ENCODE measurements at regions not wholly inside any gene's neighbourhood (a gene's known extent, or its start where the extent isn't known, plus 50 kb on each side); places are given as distances from the start of the nearest gene placed in this dataset.

DNA sequence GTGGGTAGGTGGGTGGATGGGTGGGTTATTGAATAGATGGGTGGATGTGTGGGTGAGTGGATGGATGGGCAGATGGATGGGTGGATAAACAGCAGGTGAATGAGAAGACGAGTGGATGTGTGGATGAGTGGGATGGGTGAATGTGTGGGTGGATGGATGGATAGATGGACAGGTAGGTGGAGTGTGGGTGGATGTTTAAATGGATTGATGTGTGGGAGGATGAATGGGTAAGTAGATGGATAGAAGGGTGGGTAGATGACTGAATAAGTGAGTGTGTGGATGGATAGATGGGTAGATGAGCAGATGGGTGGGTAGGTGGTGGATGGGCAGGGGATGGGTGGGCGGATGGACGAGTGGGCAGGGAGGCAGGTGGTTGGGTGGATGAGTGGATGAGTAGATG is 397.6 kb upstream of the IRX4 start:
- in situ Hi-C loops (cut with HindIII; ENCODE audit: low pct_ligation_motif_present, low sequenced_read_pairs): no loop called here
- Histone ChIP-seq H3K27me3 (replicated peaks) (no peaks in the 10 kb centered on the region), H3K4me3 (ENCODE audit: low read depth, low read length) (no peak overlapping the region), H3K27ac (no peak overlapping the region), H3K36me3 (replicated peaks) (no peaks in the 10 kb centered on the region)
- DNase-seq: no peak
- TF ChIP-seq, protein P1, sequence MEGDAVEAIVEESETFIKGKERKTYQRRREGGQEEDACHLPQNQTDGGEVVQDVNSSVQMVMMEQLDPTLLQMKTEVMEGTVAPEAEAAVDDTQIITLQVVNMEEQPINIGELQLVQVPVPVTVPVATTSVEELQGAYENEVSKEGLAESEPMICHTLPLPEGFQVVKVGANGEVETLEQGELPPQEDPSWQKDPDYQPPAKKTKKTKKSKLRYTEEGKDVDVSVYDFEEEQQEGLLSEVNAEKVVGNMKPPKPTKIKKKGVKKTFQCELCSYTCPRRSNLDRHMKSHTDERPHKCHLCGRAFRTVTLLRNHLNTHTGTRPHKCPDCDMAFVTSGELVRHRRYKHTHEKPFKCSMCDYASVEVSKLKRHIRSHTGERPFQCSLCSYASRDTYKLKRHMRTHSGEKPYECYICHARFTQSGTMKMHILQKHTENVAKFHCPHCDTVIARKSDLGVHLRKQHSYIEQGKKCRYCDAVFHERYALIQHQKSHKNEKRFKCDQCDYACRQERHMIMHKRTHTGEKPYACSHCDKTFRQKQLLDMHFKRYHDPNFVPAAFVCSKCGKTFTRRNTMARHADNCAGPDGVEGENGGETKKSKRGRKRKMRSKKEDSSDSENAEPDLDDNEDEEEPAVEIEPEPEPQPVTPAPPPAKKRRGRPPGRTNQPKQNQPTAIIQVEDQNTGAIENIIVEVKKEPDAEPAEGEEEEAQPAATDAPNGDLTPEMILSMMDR (IDR thresholded peaks at IDR 0.05; ENCODE audit: low read depth, low read length, missing control alignments): no peak

DNA sequence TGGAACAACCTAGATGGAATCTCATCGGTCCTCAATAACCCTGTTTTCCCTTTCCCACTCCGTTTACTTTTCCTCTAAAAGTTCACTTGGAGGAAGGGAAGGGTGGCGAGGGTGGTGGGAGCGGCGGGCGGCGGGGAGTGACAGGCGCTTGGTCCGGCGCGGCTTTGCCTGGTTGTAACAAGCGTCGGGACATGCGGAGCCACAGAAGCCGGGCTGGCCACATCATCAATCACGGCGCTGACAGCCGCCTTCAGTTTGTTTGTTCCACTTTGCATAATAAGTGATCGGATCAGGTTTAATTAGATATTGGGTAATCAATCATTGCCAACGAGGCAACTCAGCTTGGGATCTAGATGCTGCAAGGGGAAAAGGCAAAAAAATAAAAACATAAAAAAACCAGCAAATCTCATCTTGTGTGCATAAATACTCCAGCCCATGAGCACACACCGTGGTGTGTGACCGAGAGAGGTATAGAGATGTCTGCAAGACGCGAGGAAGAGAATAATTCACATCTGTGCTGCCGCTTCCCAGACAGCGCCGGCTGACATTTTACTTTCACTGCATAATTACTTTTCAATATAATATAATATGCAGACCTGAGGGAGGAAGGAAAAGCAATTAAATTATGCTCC is 396.2 kb upstream of the IRX4 start:
- TF ChIP-seq, protein P1 (IDR thresholded peaks at IDR 0.05; ENCODE audit: low read depth, low read length, missing control alignments): no peak
- Histone ChIP-seq H3K36me3 (replicated peaks) (no peaks in the 10 kb centered on the region), H3K27me3 (replicated peaks) (no peaks in the 10 kb centered on the region), H3K4me3 (ENCODE audit: low read depth, low read length) (no peak overlapping the region), H3K27ac (no peak overlapping the region)
- in situ Hi-C loops (cut with HindIII; ENCODE audit: low pct_ligation_motif_present, low sequenced_read_pairs): no loop called here
- DNase-seq: no peak

DNA sequence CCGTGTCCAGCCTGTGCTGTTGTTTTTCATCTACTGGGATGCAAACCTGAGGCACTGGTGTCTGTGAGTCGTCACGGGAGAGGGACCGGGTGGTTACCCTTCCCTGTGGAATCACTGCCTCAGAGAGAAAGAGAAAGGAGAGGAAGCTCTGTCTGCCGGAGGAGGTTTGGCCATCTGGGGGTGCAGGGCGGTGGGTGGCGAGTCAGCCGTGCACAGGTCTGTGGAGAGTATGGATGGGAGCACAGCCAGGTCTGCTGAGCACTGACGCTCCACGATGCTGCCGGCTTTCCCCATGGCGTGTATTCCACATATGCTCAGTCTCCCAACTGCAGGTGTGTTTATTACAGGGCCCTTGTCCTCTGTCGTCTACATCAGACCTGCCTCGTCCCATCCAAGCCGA is 395.2 kb upstream of the IRX4 start:
- Histone ChIP-seq H3K36me3 (replicated peaks) (no peaks in the 10 kb centered on the region), H3K4me3 (ENCODE audit: low read depth, low read length) (no peak overlapping the region), H3K27ac (no peak overlapping the region), H3K27me3 (replicated peaks) (no peaks in the 10 kb centered on the region)
- TF ChIP-seq, protein P1 (IDR thresholded peaks at IDR 0.05; ENCODE audit: low read depth, low read length, missing control alignments): no peak
- in situ Hi-C loops (cut with HindIII; ENCODE audit: low pct_ligation_motif_present, low sequenced_read_pairs): no loop called here
- DNase-seq: no peak

DNA sequence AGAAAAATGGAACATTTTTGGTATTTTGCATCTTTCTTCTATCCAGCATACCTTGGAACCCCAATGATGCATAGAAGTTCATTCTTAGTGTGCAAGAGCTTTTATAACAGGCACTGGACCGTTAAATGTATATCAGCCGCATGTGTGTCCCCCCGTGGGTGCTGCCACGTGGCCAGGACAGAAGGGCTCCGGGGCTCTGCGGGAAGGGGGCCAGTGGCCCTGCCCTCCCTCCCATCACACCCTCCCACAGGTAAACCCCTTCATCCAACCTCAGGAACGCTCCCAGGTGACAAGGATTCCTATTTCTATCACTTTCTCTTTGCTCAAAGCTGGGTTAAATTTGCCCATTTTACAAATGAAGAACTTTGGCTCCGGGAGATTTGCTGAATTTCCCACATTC is 393.4 kb upstream of the IRX4 start:
- DNase-seq: no peak
- TF ChIP-seq, protein P1 (IDR thresholded peaks at IDR 0.05; ENCODE audit: low read depth, low read length, missing control alignments): no peak
- H3K36me3 ChIP-seq (replicated peaks): no peaks in the 10 kb centered on the region
- in situ Hi-C loops (cut with HindIII; ENCODE audit: low pct_ligation_motif_present, low sequenced_read_pairs): no loop called here
- H3K27me3 ChIP-seq (replicated peaks): no peaks in the 10 kb centered on the region
- H3K4me3 ChIP-seq (ENCODE audit: low read depth, low read length): no peak overlapping the region
- no peak overlapping the region for H3K27ac ChIP-seq

DNA sequence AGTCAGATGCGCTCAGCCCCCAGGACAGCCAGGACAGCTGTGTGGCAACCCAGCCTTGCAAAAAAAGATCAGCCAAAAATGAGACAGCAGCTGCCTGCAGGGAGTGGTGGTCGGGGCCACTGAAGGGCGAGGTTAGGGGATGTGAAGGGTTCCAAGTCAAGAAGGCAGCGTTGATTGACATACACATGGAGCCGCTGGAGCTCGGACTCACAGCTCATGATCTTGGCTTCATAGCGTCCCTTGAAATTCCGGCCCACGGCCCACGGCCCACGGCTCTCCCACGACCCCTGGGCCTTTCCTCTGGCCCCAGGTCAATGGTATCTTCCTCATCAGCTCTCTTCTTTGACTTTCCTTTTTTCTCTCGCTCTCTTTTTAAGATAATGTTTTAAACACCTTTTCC is 390.0 kb upstream of the IRX4 start:
- DNase-seq: no peak
- in situ Hi-C loops (cut with HindIII; ENCODE audit: low pct_ligation_motif_present, low sequenced_read_pairs): no loop called here
- Histone ChIP-seq H3K27ac (no peak overlapping the region), H3K27me3 (replicated peaks) (no peaks in the 10 kb centered on the region), H3K36me3 (replicated peaks) (no peaks in the 10 kb centered on the region), H3K4me3 (ENCODE audit: low read depth, low read length) (no peak overlapping the region)
- TF ChIP-seq, protein P1 (IDR thresholded peaks at IDR 0.05; ENCODE audit: low read depth, low read length, missing control alignments): no peak

DNA sequence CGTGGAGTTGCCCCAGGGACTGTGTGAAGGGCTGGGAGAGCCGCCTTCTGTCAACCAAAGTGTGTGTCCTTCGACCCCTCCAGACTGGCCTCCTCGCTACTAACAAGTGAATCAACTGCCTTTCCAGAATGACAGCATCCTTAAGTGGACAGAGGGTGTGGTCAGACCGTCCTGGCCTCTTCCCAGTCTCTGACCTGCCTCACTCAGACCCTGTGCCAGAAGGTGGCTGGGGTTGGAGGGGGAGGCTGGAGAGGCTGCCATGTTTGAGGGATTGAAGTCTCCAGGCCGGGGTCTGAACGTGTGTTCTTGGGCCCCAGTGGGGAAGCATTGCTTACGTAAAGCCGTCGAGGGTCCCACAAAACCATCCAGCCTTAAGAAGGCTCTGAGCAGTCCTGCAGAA is 389.3 kb upstream of the IRX4 start:
- DNase-seq: no peak
- TF ChIP-seq, protein P1 (IDR thresholded peaks at IDR 0.05; ENCODE audit: low read depth, low read length, missing control alignments): no peak
- H3K27ac ChIP-seq: no peak overlapping the region
- H3K36me3 ChIP-seq (replicated peaks): no peaks in the 10 kb centered on the region
- no peaks in the 10 kb centered on the region for H3K27me3 ChIP-seq (replicated peaks)
- in situ Hi-C loops (cut with HindIII; ENCODE audit: low pct_ligation_motif_present, low sequenced_read_pairs): no loop called here
- H3K4me3 ChIP-seq (ENCODE audit: low read depth, low read length): no peak overlapping the region

Data from brain microvascular endothelial cell (primary cell).